LNCaP clone FGC (cell line): ENCODE measurements at regions not wholly inside any gene's neighbourhood (a gene's known extent, or its start where the extent isn't known, plus 50 kb on each side); places are given as distances from the start of the nearest gene placed in this dataset.

Experiments used
- DNase-seq: peaks from one replicate; pipeline ENCODE4 v3.0.0-alpha.2; 2011; ENCODE audit warnings: low read depth
- H3K4me3 ChIP-seq: 2 replicates; pipeline ENCODE4 v1.5.1; 2011; ENCODE audit warnings: mild to moderate bottlenecking, low read depth, low read length, control low read depth
- CTCF ChIP-seq: IDR thresholded peaks from 2 replicates; pipeline ENCODE4 v1.5.1; 2012; ENCODE audit warnings: mild to moderate bottlenecking; ENCODE audit not compliant: control insufficient read depth, insufficient read depth; ENCODE audit errors: extremely low read depth

- no peak overlapping the region for H3K4me3 ChIP-seq
- no peak for TF ChIP-seq CTCF
- no peak for DNase-seq
Measured at GRCh38 chr5:8134609-8135008, 265.7 kb downstream of the MTRR start.

- TF ChIP-seq CTCF, result no peak
- peak; percentile 17 for DNase-seq
- H3K4me3 ChIP-seq, result no peak overlapping the region
Measured at GRCh38 chr5:8135742-8136141, 266.8 kb downstream of the MTRR start.

GRCh38 chr5:8136271-8136670 lies 267.3 kb downstream of the MTRR start:
- no peak for TF ChIP-seq CTCF
- no peak for DNase-seq
- H3K4me3 ChIP-seq, result no peak overlapping the region

- no peak for TF ChIP-seq CTCF
- DNase-seq, result no peak
- no peak overlapping the region for H3K4me3 ChIP-seq
Measured at GRCh38 chr5:8137941-8138550, 269.1 kb downstream of the MTRR start.

GRCh38 chr5:8138884-8139283 lies 269.9 kb downstream of the MTRR start:
- DNase-seq, result no peak

GRCh38 chr5:8150791-8151190 lies 281.8 kb downstream of the MTRR start:
- no peak for TF ChIP-seq CTCF
- no peak overlapping the region for H3K4me3 ChIP-seq
- DNase-seq, result no peak

More at GRCh38 chr5:8138884-8139283, 269.9 kb downstream of the MTRR start:
- H3K4me3 ChIP-seq, result no peak overlapping the region
- TF ChIP-seq CTCF, result no peak

GRCh38 chr5:8156706-8157105 lies 287.8 kb downstream of the MTRR start:
- H3K4me3 ChIP-seq, result no peak overlapping the region
- no peak for DNase-seq
- no peak for TF ChIP-seq CTCF
